HCEC 1CT (cell line): ENCODE measurements at regions not wholly inside any gene's neighbourhood (a gene's known extent, or its start where the extent isn't known, plus 50 kb on each side); places are given as distances from the start of the nearest gene placed in this dataset.
"Not testable (repeated sequence)": the region's sequence is repeated elsewhere in the genome, so short reads cannot be mapped to it uniquely, and the experiment has no call there.

Experiments used
- DNase-seq: peaks from one replicate; pipeline ENCODE4 v3.0.0-alpha.2; 2017

DNA sequence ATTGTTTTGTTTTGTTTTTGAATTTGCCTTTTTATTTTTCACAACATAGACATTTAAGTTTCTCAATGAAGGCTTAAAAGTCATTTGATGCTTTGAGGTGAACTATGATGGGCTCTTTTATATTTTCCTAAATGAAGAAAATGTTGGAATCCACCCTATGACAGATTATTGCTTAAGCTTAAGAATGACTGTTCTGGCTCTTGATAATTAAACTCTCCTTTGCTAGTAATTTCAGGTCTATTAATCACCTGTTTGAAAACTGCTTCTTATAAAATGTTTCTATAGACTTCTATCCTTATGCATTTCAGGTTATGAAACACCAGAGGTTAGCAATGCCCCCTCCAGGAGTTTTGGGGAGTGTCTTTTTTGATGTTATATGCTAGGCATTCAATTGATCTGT, 424.1 kb upstream of the DYNLRB2 start:
- no peak for DNase-seq

DNA sequence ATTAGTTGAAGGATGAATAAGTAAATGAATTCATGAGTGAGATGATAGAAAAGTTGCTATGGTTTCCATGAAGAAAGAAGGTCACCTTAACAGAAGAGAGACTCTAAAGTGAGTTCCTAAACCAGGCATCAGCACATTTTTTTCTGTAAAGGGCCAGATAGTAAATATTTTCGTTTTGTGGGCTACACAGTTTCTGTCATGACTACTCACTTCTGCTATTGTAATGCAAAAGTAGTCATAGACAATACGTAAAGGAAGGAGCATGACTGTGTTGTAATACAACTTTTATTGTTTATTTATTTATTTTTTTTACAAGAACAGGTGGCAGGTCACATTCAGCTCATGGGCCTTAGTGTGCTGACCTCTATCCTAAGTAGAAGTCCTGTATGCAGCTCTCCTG, 426.1 kb upstream of the DYNLRB2 start:
- no peak for DNase-seq

DNA sequence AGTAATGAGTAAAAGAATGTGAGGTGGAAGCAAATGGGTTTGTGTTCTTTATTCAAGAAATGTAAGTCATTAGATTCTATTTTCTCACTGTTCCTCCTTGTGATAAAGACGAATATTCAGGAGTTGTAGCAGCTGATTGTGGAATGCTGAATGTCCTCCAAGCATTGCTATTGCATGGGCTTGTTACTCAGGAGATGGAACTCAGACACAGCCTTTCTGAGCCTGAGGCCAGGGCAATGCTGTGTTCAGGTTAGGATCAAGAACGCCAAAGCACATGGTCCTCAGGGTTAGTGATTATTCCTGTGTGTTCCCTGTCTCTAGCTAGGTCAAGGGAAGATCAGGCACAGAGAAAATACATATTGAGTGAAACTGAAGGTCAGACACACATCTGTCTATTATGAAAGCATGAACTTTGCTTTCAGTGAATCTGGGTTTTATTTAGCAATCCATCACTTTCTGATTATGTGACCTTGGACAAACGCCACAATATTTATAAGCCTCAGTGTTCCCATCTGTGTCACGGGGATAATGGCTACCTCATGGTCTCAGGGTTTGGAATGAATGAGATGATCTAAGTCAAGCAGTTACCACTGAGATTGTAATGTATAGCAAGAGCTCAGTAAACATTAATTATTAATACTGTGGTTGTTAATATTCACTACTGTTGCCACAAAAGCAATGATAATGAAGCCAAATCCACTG, 426.8 kb upstream of the DYNLRB2 start:
- no peak for DNase-seq

DNA sequence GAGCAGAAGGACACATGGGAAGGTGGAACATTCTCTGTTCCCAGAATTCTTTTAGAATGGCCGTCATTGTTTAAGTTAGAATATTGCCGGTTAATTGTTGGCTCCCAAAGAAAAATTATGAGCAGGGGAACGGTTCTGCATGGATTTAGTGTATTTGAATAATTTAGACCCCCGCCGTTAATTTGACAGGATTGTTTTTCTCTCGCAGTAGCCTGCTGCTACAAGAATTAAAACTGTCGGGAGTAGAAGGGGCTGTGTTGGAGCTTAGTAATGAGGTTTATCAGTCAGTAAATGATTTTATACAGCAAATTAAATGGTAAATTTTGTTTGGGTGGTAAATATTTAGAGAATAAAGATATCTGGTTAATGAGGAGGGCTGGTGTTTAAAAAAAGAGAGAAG, 431.2 kb upstream of the DYNLRB2 start:
- DNase-seq = no peak

DNA sequence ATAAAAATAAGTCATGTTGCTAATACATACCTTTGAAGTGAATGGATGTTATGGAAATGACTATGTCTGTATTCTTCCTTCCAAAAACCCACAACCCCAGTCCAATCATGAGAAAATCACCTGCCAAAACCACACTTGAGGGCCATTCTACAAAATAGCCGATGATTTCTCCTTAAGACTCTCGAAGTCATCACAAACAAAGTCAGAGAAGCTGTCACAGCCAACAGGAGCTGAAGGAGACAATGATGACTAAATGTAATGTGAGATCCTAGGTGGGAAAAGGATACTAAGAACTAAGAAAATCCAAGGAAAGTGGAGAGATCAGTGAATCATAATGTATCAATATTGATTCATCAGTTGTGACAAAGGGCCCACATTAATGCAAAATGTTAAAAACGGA, 432.9 kb upstream of the DYNLRB2 start:
- DNase-seq = no peak

DNA sequence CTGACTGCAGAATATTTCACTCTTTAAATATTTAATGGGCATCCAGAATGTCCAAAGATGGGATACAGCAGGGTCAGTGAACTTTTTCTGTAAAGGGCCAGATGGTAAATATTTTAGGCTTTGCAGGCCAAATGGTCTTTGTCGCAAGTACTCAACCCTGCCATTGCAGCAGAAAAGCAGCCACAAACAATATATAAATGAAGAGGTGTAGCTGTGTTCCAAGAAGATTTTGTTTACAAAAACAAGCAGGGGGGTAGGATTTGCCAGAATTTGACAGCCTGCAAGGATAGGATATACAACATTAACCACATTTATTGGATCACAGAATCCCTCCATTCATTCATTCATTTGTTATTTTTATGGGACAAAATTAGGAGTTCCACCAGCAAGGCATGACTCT, 435.0 kb upstream of the DYNLRB2 start:
- DNase-seq = no peak

DNA sequence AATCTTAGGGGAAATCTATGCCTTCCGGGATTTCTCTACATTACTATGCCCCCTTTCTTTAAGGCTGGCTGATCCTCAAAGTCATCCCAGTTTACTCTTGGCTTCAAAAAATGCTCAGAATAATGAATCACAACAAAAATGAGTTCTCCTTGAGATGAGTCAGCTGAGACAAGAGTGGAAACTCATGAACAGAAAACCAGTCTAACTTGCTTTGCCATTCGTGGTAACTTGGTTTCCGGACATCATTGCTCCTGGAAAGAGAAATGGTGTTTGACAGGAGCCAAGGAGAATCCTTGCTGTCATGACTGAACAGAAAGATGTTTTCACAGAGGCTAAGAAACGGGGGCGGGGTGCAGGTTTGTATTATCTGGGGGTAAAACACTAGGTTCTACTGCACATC, 435.6 kb upstream of the DYNLRB2 start:
- no peak for DNase-seq

DNA sequence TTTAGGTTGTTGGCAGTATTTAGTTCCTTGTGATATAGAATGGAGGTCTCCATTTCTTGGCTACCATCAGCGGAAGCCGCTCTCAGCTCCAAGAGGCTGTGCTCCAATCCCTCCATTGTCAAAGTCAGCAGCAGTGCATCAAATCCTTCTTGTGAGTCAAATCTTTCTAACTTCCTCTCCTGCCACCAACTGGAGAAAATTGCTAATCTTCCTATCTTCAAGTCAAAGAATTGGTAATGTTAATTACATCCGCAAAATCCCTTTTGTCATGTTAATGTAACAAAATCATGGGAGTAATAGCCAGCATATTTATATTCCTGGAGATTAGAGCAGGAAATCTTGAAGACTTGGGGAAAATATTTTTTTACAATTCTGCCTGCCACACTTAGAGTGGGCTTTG, 436.4 kb upstream of the DYNLRB2 start:
- no peak for DNase-seq

DNA sequence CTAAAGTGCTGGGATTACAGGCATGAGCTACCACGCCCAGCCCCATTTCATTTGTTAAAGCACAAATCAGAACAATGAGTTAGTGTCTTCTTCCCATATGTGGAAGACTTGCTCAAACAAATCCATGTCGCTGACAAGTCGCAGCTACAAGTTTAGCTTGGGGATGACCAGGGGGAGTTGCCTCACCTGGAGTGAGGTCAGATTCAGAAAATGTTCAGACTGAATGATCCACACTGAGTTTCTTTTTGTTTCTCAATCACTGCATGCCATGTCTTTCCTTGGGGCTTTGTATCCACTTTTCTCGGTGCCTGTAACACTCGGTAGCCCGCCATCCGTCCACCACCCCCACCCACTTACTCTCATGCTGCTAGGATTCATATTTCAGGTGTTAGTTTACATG, 437.3 kb upstream of the DYNLRB2 start:
- no peak for DNase-seq

DNA sequence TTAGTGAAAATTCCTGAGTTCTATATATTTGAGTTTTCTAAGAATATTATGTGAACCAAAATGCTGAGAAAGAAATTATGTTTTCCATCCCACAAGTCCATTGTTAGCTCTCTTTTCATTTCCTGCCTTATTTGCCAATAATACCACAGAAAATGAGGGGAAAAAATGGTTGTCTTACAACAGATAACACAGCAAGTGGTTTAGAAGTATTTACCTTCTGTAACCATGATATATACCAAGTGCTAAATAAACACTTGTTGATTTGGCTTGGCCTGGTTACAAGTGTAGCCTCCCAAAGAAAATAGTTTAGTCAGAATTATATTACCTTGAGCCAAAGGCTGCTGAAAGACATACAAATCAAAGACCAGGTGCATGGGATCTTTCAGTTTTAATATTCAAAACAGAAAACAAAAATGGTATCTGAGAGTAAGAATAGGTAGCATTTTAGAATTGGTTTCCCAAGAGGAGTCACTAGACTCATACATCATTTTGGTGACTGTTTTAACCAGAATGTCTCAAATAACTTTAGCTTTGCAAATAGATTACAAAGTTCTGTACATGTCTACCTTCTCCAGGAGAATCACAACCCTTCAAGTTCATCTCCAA, 439.8 kb upstream of the DYNLRB2 start:
- DNase-seq = no peak

DNA sequence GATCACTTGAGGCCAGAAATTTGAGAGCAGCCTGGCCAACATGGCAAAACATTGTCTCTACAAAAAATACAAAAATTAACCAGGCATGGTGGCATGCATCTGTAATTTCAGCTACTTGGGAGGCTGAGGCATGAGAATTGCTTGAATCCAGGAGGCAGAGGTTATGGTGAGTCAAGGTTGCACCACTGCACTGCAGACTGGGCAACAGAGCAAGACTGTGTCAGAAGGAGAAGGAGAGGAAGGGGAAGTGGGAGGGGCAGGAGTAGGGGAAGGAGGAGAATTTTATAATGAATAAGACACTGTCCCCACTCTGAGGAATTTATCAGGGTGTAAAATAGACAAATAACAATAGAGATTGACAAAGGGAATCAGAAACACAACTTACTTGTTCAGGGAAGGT, 440.6 kb upstream of the DYNLRB2 start:
- DNase-seq = no peak

DNA sequence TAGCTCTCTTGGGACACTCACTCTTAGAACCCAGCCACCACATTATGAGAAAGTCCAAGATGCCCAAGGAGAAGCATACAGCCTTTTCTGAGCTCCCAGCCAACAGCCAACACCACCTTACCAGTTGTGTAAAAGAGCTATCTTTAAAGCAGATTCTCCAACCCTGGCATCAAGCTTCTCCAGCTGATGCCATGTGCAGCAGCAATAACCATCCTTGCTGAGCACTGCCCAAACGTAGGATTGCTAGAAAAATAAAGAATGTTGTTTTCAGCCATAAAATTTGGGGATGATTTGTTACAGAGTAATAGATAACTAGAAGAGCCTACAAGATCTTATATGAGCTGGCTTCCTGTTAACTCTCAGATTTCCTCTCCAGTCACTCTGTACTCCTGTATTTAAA, 443.7 kb upstream of the DYNLRB2 start:
- no peak for DNase-seq

DNA sequence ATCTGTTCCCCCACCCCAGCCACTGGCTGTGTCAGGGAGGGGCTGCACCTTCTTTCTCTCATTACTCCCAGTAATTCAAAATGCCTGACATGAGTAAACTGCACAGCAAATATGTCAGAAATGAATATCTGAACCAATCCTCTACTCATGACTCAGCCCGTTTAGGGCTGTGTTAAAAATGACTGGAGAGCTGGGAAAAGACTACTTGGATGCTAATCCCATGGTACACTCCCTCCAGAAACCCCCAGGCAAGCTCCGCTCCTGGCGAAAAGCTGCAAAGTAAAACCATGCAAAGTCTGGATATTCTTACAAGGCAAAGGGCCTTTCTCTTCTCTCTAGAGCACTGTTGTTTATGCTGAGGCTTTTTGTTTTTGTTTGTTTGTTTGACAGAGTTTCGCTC, 448.1 kb upstream of the DYNLRB2 start:
- no peak for DNase-seq

DNA sequence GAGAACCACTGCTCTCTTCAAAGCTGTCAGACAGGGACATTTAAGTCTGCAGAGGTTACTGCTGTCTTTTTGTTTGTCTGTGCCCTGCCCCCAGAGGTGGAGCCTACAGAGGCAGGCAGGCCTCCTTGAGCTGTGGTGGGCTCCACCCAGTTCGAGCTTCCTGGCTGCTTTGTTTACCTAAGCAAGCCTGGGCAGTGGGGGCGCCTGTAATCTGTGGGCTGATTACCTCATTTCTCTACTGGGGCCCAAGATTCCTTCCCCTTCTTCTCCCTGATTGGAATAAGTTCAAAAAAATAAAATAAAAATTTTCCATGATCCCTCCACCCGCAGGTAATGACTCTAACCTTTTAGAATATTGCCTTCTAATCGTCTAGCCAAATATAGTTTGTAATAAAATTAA, 449.3 kb upstream of the DYNLRB2 start:
- DNase-seq = not testable (repeated sequence)

DNA sequence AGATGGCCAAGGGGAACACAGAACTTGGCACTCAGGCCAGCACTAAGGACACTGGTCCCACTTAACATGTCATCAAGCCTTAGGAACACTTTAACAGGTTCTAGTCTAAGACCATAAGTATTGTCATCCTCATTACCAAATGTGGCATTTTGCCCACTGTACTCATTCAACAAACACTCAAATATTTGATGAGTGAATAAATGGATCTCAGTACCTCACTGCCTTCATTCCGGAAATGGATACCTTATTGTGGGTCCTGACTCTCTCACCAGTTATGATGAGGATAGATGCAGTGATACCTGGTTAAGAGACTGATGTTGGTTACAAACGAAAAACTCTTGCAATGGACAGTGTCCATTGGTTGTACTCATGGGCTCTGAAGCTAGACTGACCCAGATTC, 455.2 kb upstream of the DYNLRB2 start:
- DNase-seq = no peak

DNA sequence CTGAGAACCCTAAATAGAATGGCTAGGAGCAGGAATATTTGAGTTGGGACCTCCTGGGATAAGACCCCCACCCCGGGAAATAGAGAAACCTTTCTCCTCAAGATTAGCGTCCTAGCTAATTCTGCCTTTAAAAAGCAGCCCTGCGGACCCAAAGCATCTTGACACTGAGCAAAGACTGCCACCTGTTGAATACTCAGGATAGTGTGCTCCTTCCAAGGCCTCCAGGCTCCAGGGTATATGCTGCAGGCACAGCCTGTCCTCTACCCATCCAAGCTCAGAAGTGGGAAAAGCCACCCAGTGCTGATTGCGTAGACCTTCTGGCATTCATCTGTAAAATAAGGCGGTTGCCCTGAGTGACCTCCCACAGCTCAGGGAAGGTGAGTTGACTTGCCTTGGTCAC, 456.2 kb upstream of the DYNLRB2 start:
- DNase-seq = no peak

DNA sequence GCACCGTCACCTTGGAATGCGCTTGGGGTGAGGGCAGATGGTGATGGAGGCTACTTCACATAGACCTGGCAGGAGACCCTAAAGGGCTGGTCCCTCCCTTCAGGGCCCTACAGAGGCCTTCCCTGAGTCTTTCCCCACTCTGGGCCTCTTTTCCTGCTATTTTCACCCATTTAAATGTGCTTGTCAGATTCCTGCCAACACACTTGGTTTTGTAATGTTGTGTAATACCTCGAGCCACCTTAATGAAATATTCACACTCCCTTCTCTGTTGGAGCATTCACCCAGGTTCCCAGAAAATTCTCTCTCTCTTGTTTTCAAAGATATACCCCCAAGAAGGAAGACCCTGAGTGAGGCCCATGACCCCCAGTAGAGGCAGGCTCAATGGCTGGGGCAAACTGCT, 456.6 kb upstream of the DYNLRB2 start:
- no peak for DNase-seq

DNA sequence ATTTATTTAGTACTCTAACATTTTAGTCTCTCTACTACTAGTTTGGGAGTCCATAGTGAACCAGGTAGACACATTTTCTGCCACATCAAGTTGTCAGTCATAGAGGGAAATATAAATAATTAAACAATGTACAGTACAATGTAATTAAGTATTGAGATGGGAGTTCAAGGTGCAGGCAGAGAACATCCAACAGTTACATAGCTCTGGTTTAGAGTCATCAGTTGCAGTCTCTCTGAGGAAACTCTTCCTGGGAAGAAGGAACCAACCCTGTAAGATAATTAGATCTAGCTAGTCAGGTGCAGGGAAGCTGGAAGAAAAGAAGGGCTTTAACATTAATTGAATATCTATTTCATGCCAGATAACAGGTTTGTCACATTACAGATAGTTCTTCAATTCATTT, 457.9 kb upstream of the DYNLRB2 start:
- no peak for DNase-seq

DNA sequence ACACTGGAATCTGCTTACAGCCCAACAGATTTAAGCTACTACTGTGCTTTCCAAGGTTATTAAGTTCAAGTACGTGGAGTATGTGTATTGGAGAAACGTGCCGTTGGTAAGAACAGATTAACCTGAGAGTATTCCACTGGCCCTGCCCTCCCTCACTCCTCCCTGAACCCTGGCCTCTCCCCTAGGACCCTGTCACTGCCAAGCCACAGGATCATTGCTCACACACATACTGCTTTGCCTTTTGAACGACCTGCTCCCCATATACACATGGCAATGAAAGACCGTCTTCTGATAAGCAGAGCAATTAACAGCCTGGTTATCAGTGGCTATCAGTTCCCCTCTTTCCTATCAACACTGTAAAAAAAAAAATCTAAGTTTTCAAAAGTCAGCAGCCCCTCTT, 458.9 kb upstream of the DYNLRB2 start:
- DNase-seq = no peak

DNA sequence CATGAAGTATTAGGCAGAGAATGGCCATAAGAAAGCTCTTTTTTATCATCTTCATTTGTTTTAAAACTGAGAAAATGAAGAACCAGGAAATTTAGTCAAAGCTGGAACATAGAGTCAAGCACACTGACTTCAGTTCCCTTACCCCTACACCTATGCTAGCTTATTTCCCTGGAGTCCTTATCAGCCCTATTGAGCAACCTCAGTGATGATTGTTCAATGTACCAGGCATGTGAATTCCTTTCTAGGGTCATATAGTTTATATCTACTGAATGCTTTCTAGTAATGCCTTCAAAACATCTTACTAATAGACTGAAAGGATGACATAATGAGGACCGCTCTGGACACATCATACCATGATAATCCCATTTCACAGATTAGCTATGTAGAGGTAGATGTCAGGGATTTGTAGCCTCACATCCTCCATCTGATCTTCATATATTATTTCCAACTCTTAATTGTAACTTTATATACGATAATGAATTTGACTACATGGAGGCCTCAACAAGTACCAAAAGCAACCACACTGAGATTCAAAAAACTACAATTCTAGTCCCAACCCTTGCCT, 460.4 kb upstream of the DYNLRB2 start:
- no peak for DNase-seq

DNA sequence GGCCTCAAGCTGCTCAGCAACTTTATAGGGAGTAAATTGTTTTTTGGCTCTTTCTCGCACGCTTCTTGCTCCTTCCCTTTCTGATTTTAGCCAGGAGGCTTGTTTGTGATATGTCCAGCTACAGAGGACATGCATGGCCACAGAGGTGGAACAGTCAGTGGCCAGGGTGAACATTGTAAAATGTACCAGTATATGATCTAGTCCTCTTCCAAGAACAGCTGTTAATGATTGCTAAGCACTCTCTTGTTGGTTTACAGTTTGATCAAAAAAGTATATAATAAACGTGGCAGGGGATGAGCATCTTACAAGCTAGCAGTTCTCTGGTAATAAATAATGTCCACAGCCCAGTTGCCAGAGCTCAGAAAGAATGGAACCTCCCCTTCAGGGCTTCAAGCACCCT, 461.7 kb upstream of the DYNLRB2 start:
- no peak for DNase-seq

DNA sequence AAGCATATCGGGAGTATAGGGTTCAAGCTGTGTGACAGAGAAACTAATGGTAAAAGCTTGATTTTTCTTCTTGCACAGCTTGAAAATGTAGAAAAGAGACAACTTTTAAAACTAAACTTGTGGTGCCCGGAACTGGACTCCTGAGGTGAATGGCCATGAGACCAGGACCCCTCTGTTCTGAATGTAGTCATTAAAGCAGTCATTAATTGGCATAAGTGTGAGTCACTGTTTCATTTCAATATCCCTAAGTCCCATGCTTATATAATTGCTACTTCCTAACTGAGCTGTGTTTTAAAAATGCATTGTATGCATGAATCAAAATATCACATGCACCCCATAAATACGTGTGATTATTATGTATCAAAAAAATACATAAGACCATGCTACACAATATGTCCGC, 463.1 kb upstream of the DYNLRB2 start:
- DNase-seq = no peak

DNA sequence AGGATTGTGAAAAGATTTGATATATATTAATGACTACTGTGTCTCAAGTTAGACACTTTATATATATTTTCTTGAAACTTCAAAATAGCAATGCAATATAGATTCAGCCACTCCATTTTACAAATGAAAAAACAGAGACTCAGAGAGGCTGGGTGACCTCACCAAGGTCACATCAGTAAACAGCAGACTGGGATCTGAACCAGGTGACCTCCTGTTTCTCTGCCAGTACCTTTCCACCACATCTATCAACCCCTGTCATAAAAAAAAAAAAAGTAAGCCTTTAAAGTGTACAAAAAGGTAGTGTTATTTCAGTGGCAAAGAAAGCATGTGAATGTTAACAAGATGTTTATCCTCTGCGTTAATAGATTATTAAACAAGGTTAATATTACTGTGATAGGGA, 466.5 kb upstream of the DYNLRB2 start:
- no peak for DNase-seq

DNA sequence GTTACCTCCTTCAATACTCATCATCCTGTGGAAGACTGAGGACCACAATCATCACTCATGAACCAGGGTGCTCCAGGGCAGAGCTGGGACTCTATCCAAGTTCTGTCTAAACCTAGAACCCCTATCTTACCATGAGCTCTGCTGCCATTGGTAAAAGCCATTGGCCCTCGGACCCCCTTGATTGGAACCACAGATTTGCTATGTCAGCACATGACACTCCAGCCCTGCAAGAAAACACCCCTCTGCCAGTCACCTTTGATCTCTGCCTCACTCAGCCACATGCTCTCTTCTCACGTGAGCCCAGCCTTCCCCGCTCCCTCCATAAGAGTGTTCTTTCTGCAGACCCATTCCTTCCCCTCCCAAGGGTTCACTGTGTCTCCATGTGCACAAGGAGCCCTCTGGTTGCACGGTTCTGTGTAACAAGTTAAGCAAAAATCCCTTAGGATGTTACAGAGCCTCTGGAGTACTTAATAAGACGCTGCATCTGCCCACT, 468.8 kb upstream of the DYNLRB2 start:
- DNase-seq = no peak
